ENCODE measurements at regions not wholly inside any gene's neighbourhood (a gene's known extent, or its start where the extent isn't known, plus 50 kb on each side); places are given as distances from the start of the nearest gene placed in this dataset.

GRCh38 chr2:16272038-16272788, 331.9 kb downstream of the MYCN start:
- no peak for TF ChIP-seq CTCF (IDR thresholded peaks at IDR 0.05; ENCODE audit: insufficient read depth, low read depth, low read length, missing control alignments)
- DNase-seq (ENCODE audit: low read depth), result no peak
- H3K4me3 ChIP-seq (ENCODE audit: low read length), result no peak overlapping the region

- no peak for DNase-seq (ENCODE audit: low read depth)
- TF ChIP-seq CTCF (IDR thresholded peaks at IDR 0.05; ENCODE audit: insufficient read depth, low read depth, low read length, missing control alignments), result no peak
Measured at GRCh38 chr2:16271231-16271896, 331.0 kb downstream of the MYCN start.

GRCh38 chr2:16270441-16270840, 330.1 kb downstream of the MYCN start:
- no peak overlapping the region for H3K4me3 ChIP-seq (ENCODE audit: low read length)
- DNase-seq (ENCODE audit: low read depth), result no peak
- TF ChIP-seq CTCF (IDR thresholded peaks at IDR 0.05; ENCODE audit: insufficient read depth, low read depth, low read length, missing control alignments), result no peak

More at GRCh38 chr2:16271231-16271896, 331.0 kb downstream of the MYCN start:
- no peak overlapping the region for H3K4me3 ChIP-seq (ENCODE audit: low read length)

- no peak for DNase-seq (ENCODE audit: low read depth)
- H3K4me3 ChIP-seq (ENCODE audit: low read length), result no peak overlapping the region
- no peak for TF ChIP-seq CTCF (IDR thresholded peaks at IDR 0.05; ENCODE audit: insufficient read depth, low read depth, low read length, missing control alignments)
Measured at GRCh38 chr2:16268301-16269000, 328.1 kb downstream of the MYCN start.

GRCh38 chr2:16266571-16266970, 326.2 kb downstream of the MYCN start:
- TF ChIP-seq CTCF (IDR thresholded peaks at IDR 0.05; ENCODE audit: insufficient read depth, low read depth, low read length, missing control alignments), result no peak
- H3K4me3 ChIP-seq (ENCODE audit: low read length), result no peak overlapping the region
- no peak for DNase-seq (ENCODE audit: low read depth)

- DNase-seq (ENCODE audit: low read depth), result no peak
- H3K4me3 ChIP-seq (ENCODE audit: low read length), result no peak overlapping the region
- no peak for TF ChIP-seq CTCF (IDR thresholded peaks at IDR 0.05; ENCODE audit: insufficient read depth, low read depth, low read length, missing control alignments)
Measured at GRCh38 chr2:16264931-16265540, 324.7 kb downstream of the MYCN start.

All from epithelial cell of esophagus (primary cell).